ENCODE measurements at regions not wholly inside any gene's neighbourhood (a gene's known extent, or its start where the extent isn't known, plus 50 kb on each side); places are given as distances from the start of the nearest gene placed in this dataset.
"Not testable (repeated sequence)": the region's sequence is repeated elsewhere in the genome, so short reads cannot be mapped to it uniquely, and the experiment has no call there.

DNA sequence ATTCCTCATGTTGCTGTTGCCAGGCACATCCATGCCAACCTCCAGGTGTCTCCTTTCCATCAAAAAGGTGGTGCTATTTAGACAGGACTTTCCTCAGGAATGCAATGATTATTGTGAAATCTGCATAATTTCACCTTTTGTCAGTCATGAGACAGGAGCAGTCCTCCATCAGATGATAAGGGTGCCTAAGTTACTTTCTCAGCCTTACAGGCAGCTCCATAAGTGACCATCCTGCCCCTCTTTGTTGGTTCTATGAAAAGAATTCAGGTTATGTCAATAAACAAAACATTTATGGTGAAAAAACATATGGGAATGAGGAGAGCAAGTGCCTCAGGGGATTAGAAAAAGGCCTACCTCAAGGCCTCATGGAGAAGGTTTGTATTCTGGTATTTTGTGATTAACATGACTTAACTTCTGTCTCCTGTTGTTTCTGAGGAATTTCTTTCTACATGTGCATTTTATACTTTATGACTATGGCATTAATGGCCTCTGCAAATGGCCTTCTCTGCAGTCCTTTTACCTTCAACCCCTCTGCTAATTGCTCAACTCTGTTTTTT, 110.3 kb upstream of the DIAPH3 start:
- Histone ChIP-seq H3K4me1 (no peaks in the 10 kb centered on the region), H3K36me3 (no peaks in the 10 kb centered on the region), H3K4me3 (no peak overlapping the region), H3K27me3 (no peaks in the 10 kb centered on the region), H3K9ac (ENCODE audit: low read depth in 2 of 2, low read length in 2 of 2) (no peak overlapping the region), H3K27ac (no peak overlapping the region), H3K9me3 (no peaks in the 10 kb centered on the region)
- intact Hi-C loops (cut with DNase I) = no loop called here
- DNase-seq = no peak
- TF ChIP-seq, protein P1, sequence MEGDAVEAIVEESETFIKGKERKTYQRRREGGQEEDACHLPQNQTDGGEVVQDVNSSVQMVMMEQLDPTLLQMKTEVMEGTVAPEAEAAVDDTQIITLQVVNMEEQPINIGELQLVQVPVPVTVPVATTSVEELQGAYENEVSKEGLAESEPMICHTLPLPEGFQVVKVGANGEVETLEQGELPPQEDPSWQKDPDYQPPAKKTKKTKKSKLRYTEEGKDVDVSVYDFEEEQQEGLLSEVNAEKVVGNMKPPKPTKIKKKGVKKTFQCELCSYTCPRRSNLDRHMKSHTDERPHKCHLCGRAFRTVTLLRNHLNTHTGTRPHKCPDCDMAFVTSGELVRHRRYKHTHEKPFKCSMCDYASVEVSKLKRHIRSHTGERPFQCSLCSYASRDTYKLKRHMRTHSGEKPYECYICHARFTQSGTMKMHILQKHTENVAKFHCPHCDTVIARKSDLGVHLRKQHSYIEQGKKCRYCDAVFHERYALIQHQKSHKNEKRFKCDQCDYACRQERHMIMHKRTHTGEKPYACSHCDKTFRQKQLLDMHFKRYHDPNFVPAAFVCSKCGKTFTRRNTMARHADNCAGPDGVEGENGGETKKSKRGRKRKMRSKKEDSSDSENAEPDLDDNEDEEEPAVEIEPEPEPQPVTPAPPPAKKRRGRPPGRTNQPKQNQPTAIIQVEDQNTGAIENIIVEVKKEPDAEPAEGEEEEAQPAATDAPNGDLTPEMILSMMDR (IDR thresholded peaks at IDR 0.05) = no peak

DNA sequence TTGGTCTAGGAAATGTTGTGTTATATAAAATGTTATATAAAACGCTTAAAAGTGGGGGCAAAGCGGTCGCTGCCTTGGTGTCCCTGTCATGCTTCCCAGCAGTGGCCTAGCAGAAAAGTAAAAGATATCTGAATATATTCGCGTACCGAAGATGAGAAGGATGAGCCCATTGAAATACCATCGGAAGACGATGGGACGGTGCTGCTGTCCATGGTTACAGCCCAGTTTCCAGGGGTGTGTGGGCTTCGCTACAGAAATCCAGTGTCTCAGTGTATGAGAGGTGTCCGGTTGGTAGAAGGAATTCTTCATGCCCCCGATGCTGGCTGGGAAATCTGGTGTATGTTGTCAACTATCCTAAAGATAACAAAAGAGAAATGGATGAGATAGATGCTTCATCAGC, 110.9 kb upstream of the DIAPH3 start:
- Histone ChIP-seq H3K4me3 (no peak overlapping the region), H3K9ac (ENCODE audit: low read depth in 2 of 2, low read length in 2 of 2) (no peak overlapping the region), H3K27me3 (no peaks in the 10 kb centered on the region), H3K9me3 (no peaks in the 10 kb centered on the region), H3K36me3 (no peaks in the 10 kb centered on the region), H3K27ac (no peak overlapping the region), H3K4me1 (no peaks in the 10 kb centered on the region)
- no peak for DNase-seq
- TF ChIP-seq, protein P1 (IDR thresholded peaks at IDR 0.05) = no peak
- intact Hi-C loops (cut with DNase I) = no loop called here

DNA sequence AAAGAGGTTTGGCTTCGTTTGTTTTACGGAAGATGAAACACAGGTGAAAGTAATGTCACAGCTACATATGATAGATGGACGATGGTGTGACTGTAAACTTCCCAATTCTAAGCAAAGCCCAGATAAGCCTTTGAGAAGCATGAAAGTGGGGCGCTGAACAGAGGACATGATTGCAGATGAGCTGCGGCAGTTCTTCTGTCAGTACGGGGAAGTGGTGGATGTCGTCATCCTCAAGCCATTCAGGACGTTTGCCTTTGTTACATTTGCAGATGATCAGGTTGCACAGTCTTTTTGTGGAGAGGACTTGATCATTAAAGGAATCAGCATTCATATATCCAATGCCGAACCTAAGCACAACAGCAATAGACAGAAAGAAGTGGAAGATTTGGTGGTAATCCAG, 111.5 kb upstream of the DIAPH3 start:
- no peaks in the 10 kb centered on the region for H3K27me3 ChIP-seq
- H3K4me1 ChIP-seq = no peaks in the 10 kb centered on the region
- no peaks in the 10 kb centered on the region for H3K9me3 ChIP-seq
- H3K36me3 ChIP-seq = no peaks in the 10 kb centered on the region
- no peak overlapping the region for H3K4me3 ChIP-seq
- intact Hi-C loops (cut with DNase I) = no loop called here
- no peak overlapping the region for H3K9ac ChIP-seq (ENCODE audit: low read depth in 2 of 2, low read length in 2 of 2)
- no peak overlapping the region for H3K27ac ChIP-seq
- TF ChIP-seq, protein P1 (IDR thresholded peaks at IDR 0.05) = no peak
- no peak for DNase-seq

DNA sequence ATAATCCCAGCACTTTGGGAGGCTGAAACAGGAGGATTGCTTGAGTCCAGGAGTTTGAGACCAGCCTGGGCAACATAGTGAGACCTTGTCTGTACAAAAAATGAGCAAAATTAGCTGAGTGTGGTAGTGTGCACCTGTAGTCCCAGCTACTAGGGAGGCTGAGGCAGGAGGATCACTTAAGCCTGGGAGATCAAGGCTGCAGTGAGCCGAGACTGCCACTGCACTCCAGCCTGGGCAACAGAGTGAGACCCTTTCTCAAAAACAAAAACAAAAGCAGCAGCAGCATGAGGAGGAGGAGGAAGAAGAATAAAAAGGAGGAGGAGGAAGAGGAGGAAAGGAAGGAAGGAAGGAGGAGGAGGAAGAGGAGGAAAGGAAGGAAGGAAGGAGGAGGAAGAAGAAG, 116.5 kb upstream of the TDRD3 start:
- H3K27me3 ChIP-seq; H3K36me3 ChIP-seq; H3K9ac ChIP-seq (ENCODE audit: low read depth in 2 of 2, low read length in 2 of 2); DNase-seq; H3K4me1 ChIP-seq; H3K4me3 ChIP-seq; H3K9me3 ChIP-seq; intact Hi-C loops (cut with DNase I); H3K27ac ChIP-seq: not testable (repeated sequence)

DNA sequence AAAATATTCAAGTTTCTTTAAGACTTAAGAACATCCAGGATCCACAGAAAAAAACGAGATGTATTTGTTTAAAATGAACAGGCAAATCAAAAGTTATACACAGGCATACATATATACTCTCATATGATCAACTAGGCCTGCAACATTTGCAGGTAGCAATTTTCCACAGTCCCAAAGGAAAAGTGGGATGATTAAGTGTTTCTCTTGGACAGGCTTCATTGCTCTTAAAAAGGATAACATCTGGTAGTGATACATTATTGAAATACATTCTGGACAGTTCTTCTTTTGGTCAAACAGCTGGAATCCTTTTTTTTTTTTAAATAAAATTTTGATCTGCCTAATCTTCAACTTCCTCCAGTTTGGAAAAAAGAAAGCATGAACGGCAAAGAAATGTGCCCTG, 114.8 kb upstream of the TDRD3 start:
- TF ChIP-seq, protein P1 (IDR thresholded peaks at IDR 0.05) = no peak
- Histone ChIP-seq H3K9ac (ENCODE audit: low read depth in 2 of 2, low read length in 2 of 2) (no peak overlapping the region), H3K36me3 (no peaks in the 10 kb centered on the region), H3K27me3 (no peaks in the 10 kb centered on the region), H3K27ac (no peak overlapping the region), H3K4me1 (no peaks in the 10 kb centered on the region), H3K4me3 (no peak overlapping the region), H3K9me3 (no peaks in the 10 kb centered on the region)
- intact Hi-C loops (cut with DNase I) = no loop called here
- DNase-seq = no peak

DNA sequence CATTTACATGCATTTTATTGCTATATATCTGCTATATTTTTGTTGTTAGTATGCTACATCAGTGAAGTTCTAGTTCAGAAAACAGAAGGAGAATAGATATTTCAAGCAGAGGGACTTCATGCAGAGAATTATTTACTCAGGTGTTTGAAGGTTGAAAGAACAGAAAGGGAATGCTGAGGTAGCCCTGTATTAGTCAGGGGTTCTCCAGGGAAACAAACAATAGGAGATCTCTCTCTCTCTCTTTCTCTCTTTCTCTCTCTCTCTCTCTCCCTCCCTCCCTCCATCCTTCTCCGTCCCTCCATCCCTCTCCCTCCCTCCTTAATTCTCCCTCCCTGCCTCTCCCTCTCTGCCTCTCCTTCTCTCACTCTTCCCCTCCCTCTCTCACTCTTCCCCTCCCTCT, 114.3 kb upstream of the TDRD3 start:
- no peaks in the 10 kb centered on the region for H3K36me3 ChIP-seq
- no peak overlapping the region for H3K27ac ChIP-seq
- TF ChIP-seq, protein P1 (IDR thresholded peaks at IDR 0.05) = no peak
- H3K4me3 ChIP-seq = no peak overlapping the region
- DNase-seq = no peak
- intact Hi-C loops (cut with DNase I) = no loop called here
- no peaks in the 10 kb centered on the region for H3K4me1 ChIP-seq
- H3K9me3 ChIP-seq = no peaks in the 10 kb centered on the region
- H3K9ac ChIP-seq (ENCODE audit: low read depth in 2 of 2, low read length in 2 of 2) = no peak overlapping the region
- no peaks in the 10 kb centered on the region for H3K27me3 ChIP-seq

Measured in colonic mucosa (tissue), 4 donors.